Esophagus muscularis mucosa (tissue), 3 donors: ENCODE measurements at regions not wholly inside any gene's neighbourhood (a gene's known extent, or its start where the extent isn't known, plus 50 kb on each side); places are given as distances from the start of the nearest gene placed in this dataset.

ENCODE experiments used
- POLR2A ChIP-seq: fragments of 450-650 bp; IDR thresholded peaks from one replicate; pipeline ENCODE4 v1.6.1; 2017; ENCODE audit warnings: antibody characterized with exemption, moderate library complexity, mild to moderate bottlenecking, low read depth
- TF ChIP-seq, protein P1 (sequence below), 3 experiments: fragments of 200-600 bp in 2 of 3; fragments of 450-650 bp in 1 of 3; sonication (generic) in 2 of 3; IDR thresholded peaks; one replicate each; pipeline ENCODE4 v1.5.1; 2017 to 2019; ENCODE audit warnings: antibody characterized with exemption in 3 of 3, mild to moderate bottlenecking in 2 of 3, moderate library complexity in 1 of 3

DNA sequence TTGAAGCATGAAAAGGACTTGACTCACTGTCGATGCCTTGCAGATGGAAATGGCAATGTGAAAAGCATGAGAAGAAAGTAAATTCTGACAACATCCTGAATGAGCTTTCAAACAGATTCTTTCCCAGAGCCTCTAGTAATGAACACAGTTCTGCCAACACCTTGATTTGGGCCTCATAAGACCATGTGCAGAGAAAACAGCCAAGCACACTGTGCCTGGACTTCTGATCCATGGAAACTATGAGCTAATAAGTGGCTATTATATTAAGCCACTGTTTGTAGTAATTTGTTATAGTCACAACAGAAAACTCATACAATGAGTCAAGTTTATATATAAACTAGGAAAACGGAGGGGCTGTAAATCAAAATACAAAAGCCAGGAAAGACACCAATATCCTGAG is 477.3 kb downstream of the MBD2 start:
- TF ChIP-seq, protein P1, sequence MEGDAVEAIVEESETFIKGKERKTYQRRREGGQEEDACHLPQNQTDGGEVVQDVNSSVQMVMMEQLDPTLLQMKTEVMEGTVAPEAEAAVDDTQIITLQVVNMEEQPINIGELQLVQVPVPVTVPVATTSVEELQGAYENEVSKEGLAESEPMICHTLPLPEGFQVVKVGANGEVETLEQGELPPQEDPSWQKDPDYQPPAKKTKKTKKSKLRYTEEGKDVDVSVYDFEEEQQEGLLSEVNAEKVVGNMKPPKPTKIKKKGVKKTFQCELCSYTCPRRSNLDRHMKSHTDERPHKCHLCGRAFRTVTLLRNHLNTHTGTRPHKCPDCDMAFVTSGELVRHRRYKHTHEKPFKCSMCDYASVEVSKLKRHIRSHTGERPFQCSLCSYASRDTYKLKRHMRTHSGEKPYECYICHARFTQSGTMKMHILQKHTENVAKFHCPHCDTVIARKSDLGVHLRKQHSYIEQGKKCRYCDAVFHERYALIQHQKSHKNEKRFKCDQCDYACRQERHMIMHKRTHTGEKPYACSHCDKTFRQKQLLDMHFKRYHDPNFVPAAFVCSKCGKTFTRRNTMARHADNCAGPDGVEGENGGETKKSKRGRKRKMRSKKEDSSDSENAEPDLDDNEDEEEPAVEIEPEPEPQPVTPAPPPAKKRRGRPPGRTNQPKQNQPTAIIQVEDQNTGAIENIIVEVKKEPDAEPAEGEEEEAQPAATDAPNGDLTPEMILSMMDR (IDR thresholded peaks at IDR 0.05): no peak
- TF ChIP-seq POLR2A: no peak
